HPDE6-E6E7 (cell line): ENCODE measurements at regions not wholly inside any gene's neighbourhood (a gene's known extent, or its start where the extent isn't known, plus 50 kb on each side); places are given as distances from the start of the nearest gene placed in this dataset.
"Not testable (repeated sequence)": the region's sequence is repeated elsewhere in the genome, so short reads cannot be mapped to it uniquely, and the experiment has no call there.

Experiments used
- DNase-seq: peaks from one replicate; pipeline ENCODE4 v3.0.0; 2011; ENCODE audit warnings: missing footprints; ENCODE audit errors: extremely low spot score

- no peak for DNase-seq
These were observed 182.1 kb upstream of the ITGA1 start for GRCh38 chr5:52605317-52606313.

- no peak for DNase-seq
These were observed 180.4 kb upstream of the ITGA1 start for GRCh38 chr5:52607227-52607824.

- no peak for DNase-seq
These were observed 167.4 kb upstream of the ITGA1 start for GRCh38 chr5:52620315-52620714.

- DNase-seq = no peak
These were observed 164.4 kb upstream of the ITGA1 start for GRCh38 chr5:52623291-52623690.

GRCh38 chr5:52624291-52624690, 163.4 kb upstream of the ITGA1 start:
- no peak for DNase-seq

GRCh38 chr5:52626312-52626711, 161.4 kb upstream of the ITGA1 start:
- DNase-seq = no peak

GRCh38 chr5:52627740-52628139, 160.0 kb upstream of the ITGA1 start:
- DNase-seq = no peak

- DNase-seq = no peak
These were observed 155.4 kb upstream of the ITGA1 start for GRCh38 chr5:52632281-52632680.

GRCh38 chr5:52634171-52634570, 153.5 kb upstream of the ITGA1 start:
- DNase-seq = not testable (repeated sequence)

- no peak for DNase-seq
These were observed 149.0 kb upstream of the ITGA1 start for GRCh38 chr5:52638732-52639131.

GRCh38 chr5:52648726-52649125, 139.0 kb upstream of the ITGA1 start:
- no peak for DNase-seq

GRCh38 chr5:52655163-52655562, 132.6 kb upstream of the ITGA1 start:
- no peak for DNase-seq

- no peak for DNase-seq
These were observed 131.0 kb upstream of the ITGA1 start for GRCh38 chr5:52656569-52657246.

GRCh38 chr5:52657247-52657645, 130.5 kb upstream of the ITGA1 start:
- DNase-seq = peak; percentile 10

GRCh38 chr5:52658246-52658645, 129.5 kb upstream of the ITGA1 start:
- no peak for DNase-seq

- DNase-seq = no peak
These were observed 127.1 kb upstream of the ITGA1 start for GRCh38 chr5:52660621-52661020.

GRCh38 chr5:52661903-52662595, 125.7 kb upstream of the ITGA1 start:
- no peak for DNase-seq

- no peak for DNase-seq
These were observed 122.2 kb upstream of the ITGA1 start for GRCh38 chr5:52665559-52665958.

- DNase-seq = no peak
These were observed 119.6 kb upstream of the ITGA1 start for GRCh38 chr5:52668139-52668538.

GRCh38 chr5:52668544-52669185, 119.1 kb upstream of the ITGA1 start:
- no peak for DNase-seq

GRCh38 chr5:52672459-52672858, 115.3 kb upstream of the ITGA1 start:
- no peak for DNase-seq
